Thyroid gland (tissue), 4 donors: ENCODE measurements at regions not wholly inside any gene's neighbourhood (a gene's known extent, or its start where the extent isn't known, plus 50 kb on each side); places are given as distances from the start of the nearest gene placed in this dataset.

Experiments
- POLR2A ChIP-seq, 2 donors: fragments of 450-650 bp; IDR thresholded peaks; one replicate each; pipeline ENCODE4 v1.6.1; 2017; ENCODE audit warnings: antibody characterized with exemption in 2 of 2, mild to moderate bottlenecking in 2 of 2, moderate library complexity in 1 of 2
- TF ChIP-seq, protein P1 (sequence below), 6 experiments: fragments of 200-600 bp in 3 of 6; fragments of 450-650 bp in 3 of 6; sonication (generic) in 3 of 6; IDR thresholded peaks; one replicate each; pipeline ENCODE4 v1.5.1; 2016 to 2019; ENCODE audit warnings: antibody characterized with exemption in 6 of 6, mild to moderate bottlenecking in 2 of 6, inconsistent platforms in 1 of 6, moderate library complexity in 1 of 6

DNA sequence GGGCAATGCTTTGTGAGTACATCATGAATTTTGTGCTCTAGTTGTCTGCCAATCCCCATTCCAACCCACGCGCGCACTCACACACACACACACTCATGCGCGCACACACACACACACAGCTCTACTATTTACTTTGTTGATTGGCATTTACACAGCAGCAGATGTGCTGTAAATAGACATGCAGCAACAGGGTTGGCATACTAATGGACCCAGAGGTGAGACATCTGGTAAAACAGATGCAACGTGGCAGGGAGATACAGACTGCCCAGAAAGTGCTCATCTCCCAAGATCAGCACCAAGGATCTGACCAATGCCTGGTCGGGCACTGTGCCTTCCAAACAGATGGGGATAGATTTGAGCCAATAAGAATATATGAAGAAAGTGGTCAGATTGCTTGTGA is 873.0 kb downstream of the SORCS3 start:
- TF ChIP-seq, protein P1, sequence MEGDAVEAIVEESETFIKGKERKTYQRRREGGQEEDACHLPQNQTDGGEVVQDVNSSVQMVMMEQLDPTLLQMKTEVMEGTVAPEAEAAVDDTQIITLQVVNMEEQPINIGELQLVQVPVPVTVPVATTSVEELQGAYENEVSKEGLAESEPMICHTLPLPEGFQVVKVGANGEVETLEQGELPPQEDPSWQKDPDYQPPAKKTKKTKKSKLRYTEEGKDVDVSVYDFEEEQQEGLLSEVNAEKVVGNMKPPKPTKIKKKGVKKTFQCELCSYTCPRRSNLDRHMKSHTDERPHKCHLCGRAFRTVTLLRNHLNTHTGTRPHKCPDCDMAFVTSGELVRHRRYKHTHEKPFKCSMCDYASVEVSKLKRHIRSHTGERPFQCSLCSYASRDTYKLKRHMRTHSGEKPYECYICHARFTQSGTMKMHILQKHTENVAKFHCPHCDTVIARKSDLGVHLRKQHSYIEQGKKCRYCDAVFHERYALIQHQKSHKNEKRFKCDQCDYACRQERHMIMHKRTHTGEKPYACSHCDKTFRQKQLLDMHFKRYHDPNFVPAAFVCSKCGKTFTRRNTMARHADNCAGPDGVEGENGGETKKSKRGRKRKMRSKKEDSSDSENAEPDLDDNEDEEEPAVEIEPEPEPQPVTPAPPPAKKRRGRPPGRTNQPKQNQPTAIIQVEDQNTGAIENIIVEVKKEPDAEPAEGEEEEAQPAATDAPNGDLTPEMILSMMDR (IDR thresholded peaks at IDR 0.05): no peak
- no peak for TF ChIP-seq POLR2A (IDR thresholded peaks at IDR 0.05)
